NCI-H748 (cell line): ENCODE measurements at regions not wholly inside any gene's neighbourhood (a gene's known extent, or its start where the extent isn't known, plus 50 kb on each side); places are given as distances from the start of the nearest gene placed in this dataset.
"Not testable (repeated sequence)": the region's sequence is repeated elsewhere in the genome, so short reads cannot be mapped to it uniquely, and the experiment has no call there.

Experiments used
- DNase-seq: peaks from one replicate; lab custom pipeline; 2025; ENCODE audit not compliant: unreplicated experiment; lab: John Stamatoyannopoulos, UW

GRCh38 chr1:110260194-110260593 is 50.1 kb downstream of the KCNC4 start:
- no peak for DNase-seq

GRCh38 chr1:110262296-110262695 is 52.2 kb downstream of the KCNC4 start:
- no peak for DNase-seq

- no peak for DNase-seq
Observed at GRCh38 chr1:110262846-110263631, 52.9 kb downstream of the KCNC4 start.

- no peak for DNase-seq
Observed at GRCh38 chr1:110264430-110264829, 54.3 kb downstream of the KCNC4 start.

GRCh38 chr1:110265186-110265585 is 55.1 kb downstream of the KCNC4 start:
- DNase-seq = no peak

- DNase-seq = no peak
Observed at GRCh38 chr1:110266834-110267233, 56.7 kb downstream of the KCNC4 start.

- no peak for DNase-seq
Observed at GRCh38 chr1:110267260-110267659, 57.1 kb downstream of the KCNC4 start.

GRCh38 chr1:110272045-110272444 is 61.9 kb downstream of the KCNC4 start:
- no peak for DNase-seq

GRCh38 chr1:110273832-110274231 is 63.7 kb downstream of the KCNC4 start:
- not testable (repeated sequence) for DNase-seq

- DNase-seq = no peak
Observed at GRCh38 chr1:110280126-110280525, 59.1 kb upstream of the RBM15 start.

GRCh38 chr1:110280804-110281203 is 58.4 kb upstream of the RBM15 start:
- DNase-seq = no peak

- peak; percentile 93 for DNase-seq
Observed at GRCh38 chr1:110281363-110282290, 57.5 kb upstream of the RBM15 start.

- DNase-seq = no peak
Observed at GRCh38 chr1:110282395-110282794, 56.8 kb upstream of the RBM15 start.

GRCh38 chr1:110283677-110284076 is 55.5 kb upstream of the RBM15 start:
- DNase-seq = no peak

GRCh38 chr1:110285316-110285715 is 53.9 kb upstream of the RBM15 start:
- no peak for DNase-seq

GRCh38 chr1:110286564-110286963 is 52.6 kb upstream of the RBM15 start:
- no peak for DNase-seq

- no peak for DNase-seq
Observed at GRCh38 chr1:110288111-110288510, 51.1 kb upstream of the RBM15 start.
